GM21576 (cell line): ENCODE measurements at regions not wholly inside any gene's neighbourhood (a gene's known extent, or its start where the extent isn't known, plus 50 kb on each side); places are given as distances from the start of the nearest gene placed in this dataset.
"Not testable (repeated sequence)": the region's sequence is repeated elsewhere in the genome, so short reads cannot be mapped to it uniquely, and the experiment has no call there.

Experiments used
- ATAC-seq: cut with Tn5 transposase; IDR thresholded peaks from one replicate; pipeline ENCODE4 v1.9.1; 2021; ENCODE audit warnings: mild to moderate bottlenecking, moderate library complexity; ENCODE audit not compliant: unreplicated experiment

- no peak for ATAC-seq
Measured at GRCh38 chr5:98333921-98334320, 439.5 kb upstream of the RGMB start.

- no peak for ATAC-seq
Measured at GRCh38 chr5:98334946-98335345, 438.5 kb upstream of the RGMB start.

GRCh38 chr5:98339141-98339848, 434.2 kb upstream of the RGMB start:
- no peak for ATAC-seq

GRCh38 chr5:98341038-98342032, 432.1 kb upstream of the RGMB start:
- ATAC-seq, result no peak

GRCh38 chr5:98342958-98343660, 430.4 kb upstream of the RGMB start:
- not testable (repeated sequence) for ATAC-seq

- ATAC-seq, result no peak
Measured at GRCh38 chr5:98349251-98349989, 424.0 kb upstream of the RGMB start.

- no peak for ATAC-seq
Measured at GRCh38 chr5:98349990-98350365, 423.5 kb upstream of the RGMB start.

GRCh38 chr5:98354922-98355321, 418.5 kb upstream of the RGMB start:
- no peak for ATAC-seq

GRCh38 chr5:98360548-98360947, 412.9 kb upstream of the RGMB start:
- no peak for ATAC-seq

- no peak for ATAC-seq
Measured at GRCh38 chr5:98363157-98363556, 410.3 kb upstream of the RGMB start.

GRCh38 chr5:98364549-98364948, 408.9 kb upstream of the RGMB start:
- ATAC-seq, result no peak

- ATAC-seq, result no peak
Measured at GRCh38 chr5:98365126-98365525, 408.3 kb upstream of the RGMB start.

- ATAC-seq, result no peak
Measured at GRCh38 chr5:98368141-98368540, 405.3 kb upstream of the RGMB start.

GRCh38 chr5:98372351-98372750, 401.1 kb upstream of the RGMB start:
- ATAC-seq, result no peak

GRCh38 chr5:98391921-98392625, 381.4 kb upstream of the RGMB start:
- no peak for ATAC-seq

GRCh38 chr5:98393205-98393604, 380.3 kb upstream of the RGMB start:
- ATAC-seq, result not testable (repeated sequence)

- ATAC-seq, result no peak
Measured at GRCh38 chr5:98397081-98397480, 376.4 kb upstream of the RGMB start.

- ATAC-seq, result no peak
Measured at GRCh38 chr5:98398465-98398864, 375.0 kb upstream of the RGMB start.

- no peak for ATAC-seq
Measured at GRCh38 chr5:98401656-98402055, 371.8 kb upstream of the RGMB start.

GRCh38 chr5:98402130-98402529, 371.3 kb upstream of the RGMB start:
- no peak for ATAC-seq
